ENCODE measurements at regions not wholly inside any gene's neighbourhood (a gene's known extent, or its start where the extent isn't known, plus 50 kb on each side); places are given as distances from the start of the nearest gene placed in this dataset.

- Histone ChIP-seq H3K27ac (no peak overlapping the region), H3K4me3 (no peak overlapping the region), H3K4me1 (no peaks in the 10 kb centered on the region), H3K36me3 (no peaks in the 10 kb centered on the region), H3K27me3 (no peaks in the 10 kb centered on the region), H3K9me3 (no peaks in the 10 kb centered on the region)
- 81 to 87% methylated on average over 2 of the region's 2 CpGs for WGBS, 2 donors
- no peak for DNase-seq (ENCODE audit: low spot score in 2 of 2)
- TF ChIP-seq CTCF (IDR thresholded peaks at IDR 0.05) (no peak), POLR2A (IDR thresholded peaks at IDR 0.05) (no peak), EP300 (IDR thresholded peaks at IDR 0.05) (no peak)
These were observed 178.8 kb upstream of the PRDM1 start for GRCh38 chr6:105907301-105907700.

- peak overlapping the region in 1 of 4 donors; percentile 42 for H3K27ac ChIP-seq
- no peaks in the 10 kb centered on the region for H3K9me3 ChIP-seq
- H3K36me3 ChIP-seq, result no peaks in the 10 kb centered on the region
- TF ChIP-seq CTCF (IDR thresholded peaks at IDR 0.05) (no peak), POLR2A (IDR thresholded peaks at IDR 0.05) (no peak), EP300 (IDR thresholded peaks at IDR 0.05) (no peak)
- DNase-seq (ENCODE audit: low spot score in 2 of 2), result no peak
- WGBS, 2 donors, result 53 to 59% methylated on average over 8 of the region's 8 CpGs
- H3K27me3 ChIP-seq, result no peaks in the 10 kb centered on the region
- H3K4me1 ChIP-seq, result peaks cover 0 to 3% (median 0%) of the 10 kb centered on the region in 4 donors
- no peak overlapping the region for H3K4me3 ChIP-seq
These were observed 183.6 kb upstream of the PRDM1 start for GRCh38 chr6:105902401-105903031.

- 86 to 95% methylated on average over 3 of the region's 3 CpGs for WGBS, 2 donors
- no peaks in the 10 kb centered on the region for H3K36me3 ChIP-seq
- no peaks in the 10 kb centered on the region for H3K9me3 ChIP-seq
- no peak overlapping the region for H3K4me3 ChIP-seq
- DNase-seq (ENCODE audit: low spot score in 2 of 2), result no peak
- TF ChIP-seq POLR2A (IDR thresholded peaks at IDR 0.05), result no peak
- TF ChIP-seq CTCF (IDR thresholded peaks at IDR 0.05), result no peak
- no peak for TF ChIP-seq EP300 (IDR thresholded peaks at IDR 0.05)
- H3K27ac ChIP-seq, result no peak overlapping the region
- H3K27me3 ChIP-seq, result no peaks in the 10 kb centered on the region
- H3K4me1 ChIP-seq, result peaks cover 0 to 3% (median 0%) of the 10 kb centered on the region in 4 donors
These were observed 184.6 kb upstream of the PRDM1 start for GRCh38 chr6:105901583-105901982.

- H3K4me1 ChIP-seq, result peaks cover 0 to 3% (median 0%) of the 10 kb centered on the region in 4 donors
- no peaks in the 10 kb centered on the region for H3K36me3 ChIP-seq
- WGBS, 2 donors, result 64 to 66% methylated on average over 13 of the region's 13 CpGs
- H3K9me3 ChIP-seq, result no peaks in the 10 kb centered on the region
- no peak for TF ChIP-seq POLR2A (IDR thresholded peaks at IDR 0.05)
- TF ChIP-seq CTCF (IDR thresholded peaks at IDR 0.05), result no peak
- TF ChIP-seq EP300 (IDR thresholded peaks at IDR 0.05), result peak in 1 of 2 donors; percentile 66
- H3K27me3 ChIP-seq, result no peaks in the 10 kb centered on the region
- peak overlapping the region in 1 of 4 donors; percentile 8 for H3K27ac ChIP-seq
- no peak overlapping the region for H3K4me3 ChIP-seq
- peak in 1 of 2 donors; percentile 56 for DNase-seq (ENCODE audit: low spot score in 2 of 2)
These were observed 185.8 kb upstream of the PRDM1 start for GRCh38 chr6:105900125-105900937.

GRCh38 chr6:105898286-105898685 is 187.8 kb upstream of the PRDM1 start:
- no peak overlapping the region for H3K4me3 ChIP-seq
- DNase-seq (ENCODE audit: low spot score in 2 of 2), result no peak
- no peak overlapping the region for H3K27ac ChIP-seq
- no peak for TF ChIP-seq CTCF (IDR thresholded peaks at IDR 0.05)
- no peak for TF ChIP-seq POLR2A (IDR thresholded peaks at IDR 0.05)
- no peak for TF ChIP-seq EP300 (IDR thresholded peaks at IDR 0.05)
- H3K9me3 ChIP-seq, result no peaks in the 10 kb centered on the region
- 84 to 85% methylated on average over 5 of the region's 5 CpGs for WGBS, 2 donors
- H3K36me3 ChIP-seq, result no peaks in the 10 kb centered on the region
- peaks cover 0 to 3% (median 0%) of the 10 kb centered on the region in 4 donors for H3K4me1 ChIP-seq
- no peaks in the 10 kb centered on the region for H3K27me3 ChIP-seq
